Ectodermal cell (in vitro differentiated cells): ENCODE measurements at regions not wholly inside any gene's neighbourhood (a gene's known extent, or its start where the extent isn't known, plus 50 kb on each side); places are given as distances from the start of the nearest gene placed in this dataset.

Experiments used
- H3K27ac ChIP-seq: 2 replicates; pipeline ENCODE4 v1.7.0; 2013; ENCODE audit warnings: mild to moderate bottlenecking, low read depth, low read length; ENCODE audit not compliant: insufficient read depth, poor library complexity, severe bottlenecking
- H3K27me3 ChIP-seq: 2 replicates; pipeline ENCODE4 v1.7.0; 2013; ENCODE audit warnings: mild to moderate bottlenecking, low read length; ENCODE audit not compliant: insufficient read depth, control insufficient read depth, poor library complexity, severe bottlenecking
- H3K36me3 ChIP-seq: one replicate; pipeline ENCODE4 v1.7.0; 2013; ENCODE audit warnings: low read length; ENCODE audit not compliant: control insufficient read depth, insufficient read depth
- H3K4me1 ChIP-seq: one replicate; pipeline ENCODE4 v1.7.0; 2013; ENCODE audit warnings: low read length; ENCODE audit not compliant: control insufficient read depth, insufficient read depth
- H3K4me3 ChIP-seq: 2 replicates; pipeline ENCODE4 v1.7.0; 2013; ENCODE audit warnings: low read depth, low read length, control low read depth; ENCODE audit not compliant: insufficient read depth
- H3K9me3 ChIP-seq: 2 replicates; pipeline ENCODE4 v1.7.0; 2013; ENCODE audit warnings: mild to moderate bottlenecking, low read length, moderate library complexity; ENCODE audit not compliant: control insufficient read depth
- WGBS, 2 experiments: methylation state at CpG; one replicate each; pipeline ENCODE4 v1.1.7; 2013; ENCODE audit warnings: missing lambda C conversion rate in 2 of 2; 5-methylcytosine and 5-hydroxymethylcytosine counted together

- H3K9me3 ChIP-seq, result no peaks in the 10 kb centered on the region
- WGBS, 2 experiments, result 91 to 94% methylated on average over 2 of the region's 2 CpGs
- no peak overlapping the region for H3K27ac ChIP-seq
- H3K27me3 ChIP-seq, result no peaks in the 10 kb centered on the region
- no peaks in the 10 kb centered on the region for H3K4me1 ChIP-seq
- H3K4me3 ChIP-seq, result no peak overlapping the region
- no peaks in the 10 kb centered on the region for H3K36me3 ChIP-seq
Observed at GRCh38 chr1:219774386-219774785, 154.0 kb downstream of the SLC30A10 start.

- Histone ChIP-seq H3K4me1 (no peaks in the 10 kb centered on the region), H3K27me3 (no peaks in the 10 kb centered on the region), H3K27ac (no peak overlapping the region), H3K36me3 (no peaks in the 10 kb centered on the region), H3K9me3 (no peaks in the 10 kb centered on the region), H3K4me3 (no peak overlapping the region)
- WGBS, 2 experiments, result 94 to 96% methylated on average over 3 of the region's 3 CpGs
Observed at GRCh38 chr1:219773775-219774174, 154.6 kb downstream of the SLC30A10 start.

- no peaks in the 10 kb centered on the region for H3K9me3 ChIP-seq
- H3K4me3 ChIP-seq, result no peak overlapping the region
- no peaks in the 10 kb centered on the region for H3K36me3 ChIP-seq
- no peaks in the 10 kb centered on the region for H3K27me3 ChIP-seq
- no peaks in the 10 kb centered on the region for H3K4me1 ChIP-seq
- no peak overlapping the region for H3K27ac ChIP-seq
- WGBS, 2 experiments, result 46 to 65% methylated on average over 1 of the region's 1 CpG
Observed at GRCh38 chr1:219773110-219773509, 155.2 kb downstream of the SLC30A10 start.

GRCh38 chr1:219772265-219773036 lies 155.9 kb downstream of the SLC30A10 start:
- Histone ChIP-seq H3K27me3 (no peaks in the 10 kb centered on the region), H3K27ac (peak overlapping the region; percentile 6), H3K4me1 (no peaks in the 10 kb centered on the region), H3K9me3 (no peaks in the 10 kb centered on the region), H3K36me3 (no peaks in the 10 kb centered on the region), H3K4me3 (no peak overlapping the region)
- WGBS, 2 experiments, result 87 to 91% methylated on average over 4 of the region's 4 CpGs

- Histone ChIP-seq H3K27me3 (no peaks in the 10 kb centered on the region), H3K36me3 (no peaks in the 10 kb centered on the region), H3K27ac (no peak overlapping the region), H3K4me3 (no peak overlapping the region), H3K9me3 (no peaks in the 10 kb centered on the region), H3K4me1 (no peaks in the 10 kb centered on the region)
- WGBS, 2 experiments, result 66 to 76% methylated on average over 3 of the region's 3 CpGs
Observed at GRCh38 chr1:219771080-219771479, 157.3 kb downstream of the SLC30A10 start.

GRCh38 chr1:219763321-219763720 lies 150.4 kb upstream of the ZC3H11B start:
- 88 to 92% methylated on average over 2 of the region's 2 CpGs for WGBS, 2 experiments
- H3K4me3 ChIP-seq, result no peak overlapping the region
- H3K27me3 ChIP-seq, result no peaks in the 10 kb centered on the region
- H3K4me1 ChIP-seq, result no peaks in the 10 kb centered on the region
- no peaks in the 10 kb centered on the region for H3K36me3 ChIP-seq
- H3K9me3 ChIP-seq, result no peaks in the 10 kb centered on the region
- H3K27ac ChIP-seq, result no peak overlapping the region

- 88 to 100% methylated on average over 3 of the region's 3 CpGs for WGBS, 2 experiments
- Histone ChIP-seq H3K9me3 (no peaks in the 10 kb centered on the region), H3K4me1 (peaks cover 3% of the 10 kb centered on the region), H3K27me3 (no peaks in the 10 kb centered on the region), H3K27ac (no peak overlapping the region), H3K4me3 (no peak overlapping the region), H3K36me3 (no peaks in the 10 kb centered on the region)
Observed at GRCh38 chr1:219761208-219761860, 148.4 kb upstream of the ZC3H11B start.

GRCh38 chr1:219759095-219759494 lies 146.2 kb upstream of the ZC3H11B start:
- Histone ChIP-seq H3K4me1 (peaks cover 3% of the 10 kb centered on the region), H3K9me3 (no peaks in the 10 kb centered on the region), H3K4me3 (no peak overlapping the region), H3K27me3 (no peaks in the 10 kb centered on the region), H3K27ac (no peak overlapping the region), H3K36me3 (no peaks in the 10 kb centered on the region)
- WGBS, 2 experiments, result 11 to 24% methylated on average over 1 of the region's 1 CpG

- no peak overlapping the region for H3K27ac ChIP-seq
- H3K36me3 ChIP-seq, result no peaks in the 10 kb centered on the region
- H3K9me3 ChIP-seq, result no peaks in the 10 kb centered on the region
- no peak overlapping the region for H3K4me3 ChIP-seq
- peaks cover 3% of the 10 kb centered on the region for H3K4me1 ChIP-seq
- 91 to 97% methylated on average over 5 of the region's 5 CpGs for WGBS, 2 experiments
- H3K27me3 ChIP-seq, result no peaks in the 10 kb centered on the region
Observed at GRCh38 chr1:219757890-219758289, 145.0 kb upstream of the ZC3H11B start.

- Histone ChIP-seq H3K36me3 (no peaks in the 10 kb centered on the region), H3K27me3 (no peaks in the 10 kb centered on the region), H3K4me3 (no peak overlapping the region), H3K27ac (no peak overlapping the region), H3K4me1 (peaks cover 3% of the 10 kb centered on the region), H3K9me3 (no peaks in the 10 kb centered on the region)
- WGBS, 2 experiments, result 92% methylated on average over 2 of the region's 3 CpGs; no CpG with 5 or more reads in 1 of the 2 experiments
Observed at GRCh38 chr1:219755234-219755633, 142.3 kb upstream of the ZC3H11B start.
